HK-2 (cell line): ENCODE measurements at regions not wholly inside any gene's neighbourhood (a gene's known extent, or its start where the extent isn't known, plus 50 kb on each side); places are given as distances from the start of the nearest gene placed in this dataset.

ENCODE experiments used
- DNase-seq: peaks from one replicate; pipeline ENCODE4 v3.0.0-alpha.2; 2018; ENCODE audit not compliant: unreplicated experiment

GRCh38 chr10:83935339-83935736 lies 204.0 kb upstream of the GHITM start:
- DNase-seq: no peak

GRCh38 chr10:83935911-83936310 lies 203.4 kb upstream of the GHITM start:
- no peak for DNase-seq

- DNase-seq: no peak
These were observed 202.1 kb upstream of the GHITM start for GRCh38 chr10:83937161-83937560.

GRCh38 chr10:83937826-83938225 lies 201.5 kb upstream of the GHITM start:
- DNase-seq: no peak

- no peak for DNase-seq
These were observed 198.1 kb upstream of the GHITM start for GRCh38 chr10:83941189-83941588.

GRCh38 chr10:83942410-83942809 lies 196.9 kb upstream of the GHITM start:
- no peak for DNase-seq

- no peak for DNase-seq
These were observed 196.3 kb upstream of the GHITM start for GRCh38 chr10:83943049-83943448.

GRCh38 chr10:83943920-83944319 lies 195.4 kb upstream of the GHITM start:
- no peak for DNase-seq

GRCh38 chr10:83945982-83946718 lies 193.2 kb upstream of the GHITM start:
- no peak for DNase-seq

- DNase-seq: no peak
These were observed 187.0 kb upstream of the GHITM start for GRCh38 chr10:83952314-83952713.

GRCh38 chr10:83953589-83953988 lies 185.7 kb upstream of the GHITM start:
- no peak for DNase-seq

- no peak for DNase-seq
These were observed 185.0 kb upstream of the GHITM start for GRCh38 chr10:83954193-83954799.

GRCh38 chr10:83955406-83955805 lies 183.9 kb upstream of the GHITM start:
- DNase-seq: no peak

GRCh38 chr10:83957168-83957947 lies 182.0 kb upstream of the GHITM start:
- DNase-seq: no peak

- DNase-seq: no peak
These were observed 180.0 kb upstream of the GHITM start for GRCh38 chr10:83959328-83959727.

GRCh38 chr10:83960125-83960524 lies 179.2 kb upstream of the GHITM start:
- DNase-seq: no peak

- no peak for DNase-seq
These were observed 177.7 kb upstream of the GHITM start for GRCh38 chr10:83961620-83962019.

GRCh38 chr10:83963446-83963845 lies 175.9 kb upstream of the GHITM start:
- no peak for DNase-seq

GRCh38 chr10:83965473-83965872 lies 173.8 kb upstream of the GHITM start:
- DNase-seq: no peak

GRCh38 chr10:83968052-83968451 lies 171.3 kb upstream of the GHITM start:
- DNase-seq: no peak

GRCh38 chr10:83978681-83979383 lies 160.5 kb upstream of the GHITM start:
- DNase-seq: no peak

GRCh38 chr10:83982812-83983211 lies 156.5 kb upstream of the GHITM start:
- no peak for DNase-seq
